Stomach (tissue), 4 donors: ENCODE measurements at regions not wholly inside any gene's neighbourhood (a gene's known extent, or its start where the extent isn't known, plus 50 kb on each side); places are given as distances from the start of the nearest gene placed in this dataset.

Source experiments
- POLR2A ChIP-seq, 4 donors: fragments of 450-650 bp; IDR thresholded peaks; one replicate each; pipeline ENCODE4 v1.6.1; 2016; ENCODE audit warnings: antibody characterized with exemption in 4 of 4, control low read depth in 2 of 4, mild to moderate bottlenecking in 1 of 4, moderate library complexity in 1 of 4
- POLR2AphosphoS5 ChIP-seq, 3 donors: sonication (generic); formaldehyde crosslinking; IDR thresholded peaks; one replicate each; pipeline ENCODE4 v1.6.1; 2016; ENCODE audit warnings: antibody characterized with exemption in 3 of 3
- TF ChIP-seq, protein P1 (sequence below), 7 experiments: fragments of 450-650 bp in 4 of 7; fragments of 200-600 bp in 3 of 7; sonication (generic) in 3 of 7; IDR thresholded peaks; one replicate each; pipeline ENCODE4 v1.5.1; 2016 to 2019; ENCODE audit warnings: antibody characterized with exemption in 7 of 7, control low read depth in 2 of 7, mild to moderate bottlenecking in 1 of 7

DNA sequence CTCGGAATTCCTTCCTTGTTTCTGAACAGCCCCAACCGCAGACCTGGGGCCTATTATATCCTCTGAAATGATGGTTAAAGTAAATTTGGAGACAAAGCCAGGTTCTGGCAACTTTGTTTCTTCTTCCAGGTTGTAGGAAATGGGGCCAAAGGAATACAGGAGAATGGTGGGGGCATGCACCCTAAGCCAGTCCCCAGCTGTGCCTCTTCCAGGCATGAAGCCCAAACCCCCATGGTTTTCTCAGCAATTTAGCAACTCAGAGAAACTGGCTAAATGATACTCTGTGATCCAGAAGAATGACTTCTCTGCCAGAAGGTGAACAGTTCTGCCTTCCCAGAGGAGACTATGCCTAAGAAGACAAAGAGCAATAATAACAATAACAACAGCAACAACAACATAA lies 635.0 kb upstream of the FANCL start:
- TF ChIP-seq, protein P1, sequence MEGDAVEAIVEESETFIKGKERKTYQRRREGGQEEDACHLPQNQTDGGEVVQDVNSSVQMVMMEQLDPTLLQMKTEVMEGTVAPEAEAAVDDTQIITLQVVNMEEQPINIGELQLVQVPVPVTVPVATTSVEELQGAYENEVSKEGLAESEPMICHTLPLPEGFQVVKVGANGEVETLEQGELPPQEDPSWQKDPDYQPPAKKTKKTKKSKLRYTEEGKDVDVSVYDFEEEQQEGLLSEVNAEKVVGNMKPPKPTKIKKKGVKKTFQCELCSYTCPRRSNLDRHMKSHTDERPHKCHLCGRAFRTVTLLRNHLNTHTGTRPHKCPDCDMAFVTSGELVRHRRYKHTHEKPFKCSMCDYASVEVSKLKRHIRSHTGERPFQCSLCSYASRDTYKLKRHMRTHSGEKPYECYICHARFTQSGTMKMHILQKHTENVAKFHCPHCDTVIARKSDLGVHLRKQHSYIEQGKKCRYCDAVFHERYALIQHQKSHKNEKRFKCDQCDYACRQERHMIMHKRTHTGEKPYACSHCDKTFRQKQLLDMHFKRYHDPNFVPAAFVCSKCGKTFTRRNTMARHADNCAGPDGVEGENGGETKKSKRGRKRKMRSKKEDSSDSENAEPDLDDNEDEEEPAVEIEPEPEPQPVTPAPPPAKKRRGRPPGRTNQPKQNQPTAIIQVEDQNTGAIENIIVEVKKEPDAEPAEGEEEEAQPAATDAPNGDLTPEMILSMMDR (IDR thresholded peaks at IDR 0.05), result no peak
- TF ChIP-seq POLR2A (IDR thresholded peaks at IDR 0.05) (no peak), POLR2AphosphoS5 (IDR thresholded peaks at IDR 0.05) (no peak)
